ENCODE measurements at regions not wholly inside any gene's neighbourhood (a gene's known extent, or its start where the extent isn't known, plus 50 kb on each side); places are given as distances from the start of the nearest gene placed in this dataset.

DNA sequence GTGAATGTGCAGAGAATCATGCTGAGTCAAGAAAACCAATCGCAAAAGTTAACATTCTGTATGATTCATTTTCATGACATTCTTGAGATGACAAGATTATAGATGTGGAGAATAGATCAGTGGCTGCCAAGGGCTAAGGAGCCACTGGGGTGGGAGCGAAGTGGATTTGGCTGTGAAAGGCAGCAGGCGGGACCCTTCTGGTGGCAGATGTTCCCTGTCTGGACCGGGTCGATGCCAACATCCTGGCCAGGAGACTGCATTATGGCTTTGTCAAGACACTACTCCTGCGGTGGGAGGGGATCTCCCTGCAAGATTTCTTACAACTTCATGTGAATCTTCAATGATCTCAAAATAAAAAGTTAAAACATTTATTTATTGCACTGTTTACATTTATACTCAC, 427.9 kb downstream of the GALR1 start:
- TF ChIP-seq ZFP30 (CRISPR knock-in tag; IDR thresholded peaks at IDR 0.05) (no peak), CREB5 (CRISPR knock-in tag; IDR thresholded peaks at IDR 0.05; ENCODE audit: low read depth) (no peak), ISL1 (CRISPR knock-in tag; IDR thresholded peaks at IDR 0.05) (no peak), ZNF565 (CRISPR knock-in tag; conservative IDR thresholded peaks at IDR 0.05; ENCODE audit: low read depth) (no peak), TOX (CRISPR knock-in tag; IDR thresholded peaks at IDR 0.05; ENCODE audit: borderline replicate concordance) (no peak), TCF4 (CRISPR knock-in tag; IDR thresholded peaks at IDR 0.05; ENCODE audit: borderline replicate concordance) (no peak), GLIS3 (CRISPR knock-in tag; IDR thresholded peaks at IDR 0.05) (no peak), ARNTL (CRISPR knock-in tag; IDR thresholded peaks at IDR 0.05; ENCODE audit: borderline replicate concordance, low read depth) (no peak), BACH2 (CRISPR knock-in tag; IDR thresholded peaks at IDR 0.05; ENCODE audit: borderline replicate concordance) (no peak), RARB (CRISPR knock-in tag; IDR thresholded peaks at IDR 0.05) (no peak), ZFP3 (CRISPR knock-in tag; IDR thresholded peaks at IDR 0.05) (no peak), ZNF8 (CRISPR knock-in tag; IDR thresholded peaks at IDR 0.05) (no peak)
- TF ChIP-seq, protein P1, sequence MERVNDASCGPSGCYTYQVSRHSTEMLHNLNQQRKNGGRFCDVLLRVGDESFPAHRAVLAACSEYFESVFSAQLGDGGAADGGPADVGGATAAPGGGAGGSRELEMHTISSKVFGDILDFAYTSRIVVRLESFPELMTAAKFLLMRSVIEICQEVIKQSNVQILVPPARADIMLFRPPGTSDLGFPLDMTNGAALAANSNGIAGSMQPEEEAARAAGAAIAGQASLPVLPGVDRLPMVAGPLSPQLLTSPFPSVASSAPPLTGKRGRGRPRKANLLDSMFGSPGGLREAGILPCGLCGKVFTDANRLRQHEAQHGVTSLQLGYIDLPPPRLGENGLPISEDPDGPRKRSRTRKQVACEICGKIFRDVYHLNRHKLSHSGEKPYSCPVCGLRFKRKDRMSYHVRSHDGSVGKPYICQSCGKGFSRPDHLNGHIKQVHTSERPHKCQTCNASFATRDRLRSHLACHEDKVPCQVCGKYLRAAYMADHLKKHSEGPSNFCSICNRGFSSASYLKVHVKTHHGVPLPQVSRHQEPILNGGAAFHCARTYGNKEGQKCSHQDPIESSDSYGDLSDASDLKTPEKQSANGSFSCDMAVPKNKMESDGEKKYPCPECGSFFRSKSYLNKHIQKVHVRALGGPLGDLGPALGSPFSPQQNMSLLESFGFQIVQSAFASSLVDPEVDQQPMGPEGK (CRISPR knock-in tag; IDR thresholded peaks at IDR 0.05; ENCODE audit: borderline replicate concordance), result no peak
